RKO (cell line): ENCODE measurements at regions not wholly inside any gene's neighbourhood (a gene's known extent, or its start where the extent isn't known, plus 50 kb on each side); places are given as distances from the start of the nearest gene placed in this dataset.

Experiments used
- DNase-seq: peaks from one replicate; pipeline ENCODE4 v3.0.0-alpha.2; 2016; ENCODE audit warnings: low spot score

- no peak for DNase-seq
Measured at GRCh38 chr20:4600308-4601014, 85.8 kb upstream of the PRNP start.

DNA sequence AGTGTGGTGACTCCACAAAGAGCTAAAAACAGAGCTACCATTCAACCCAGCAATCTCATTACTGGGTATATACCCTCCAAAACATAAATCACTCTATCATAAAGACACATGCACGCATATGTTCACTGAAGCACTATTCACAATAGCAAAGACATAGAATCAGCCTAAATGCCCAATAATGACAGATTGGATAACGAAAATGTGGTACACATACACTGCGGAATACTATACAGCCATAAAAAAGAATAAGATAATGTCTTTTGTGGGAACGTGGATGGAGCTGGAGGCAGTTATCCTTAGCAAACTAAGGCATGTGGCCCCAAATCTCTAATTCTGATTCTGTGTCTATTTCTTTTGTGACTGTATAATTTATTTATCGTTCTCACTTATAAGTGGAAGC is 89.0 kb upstream of the PRNP start:
- DNase-seq = no peak

- no peak for DNase-seq
Measured at GRCh38 chr20:4593149-4593525, 93.1 kb upstream of the PRNP start.

GRCh38 chr20:4592316-4593148 is 93.7 kb upstream of the PRNP start:
- DNase-seq = no peak

GRCh38 chr20:4591975-4592315 is 94.3 kb upstream of the PRNP start:
- DNase-seq = no peak

DNA sequence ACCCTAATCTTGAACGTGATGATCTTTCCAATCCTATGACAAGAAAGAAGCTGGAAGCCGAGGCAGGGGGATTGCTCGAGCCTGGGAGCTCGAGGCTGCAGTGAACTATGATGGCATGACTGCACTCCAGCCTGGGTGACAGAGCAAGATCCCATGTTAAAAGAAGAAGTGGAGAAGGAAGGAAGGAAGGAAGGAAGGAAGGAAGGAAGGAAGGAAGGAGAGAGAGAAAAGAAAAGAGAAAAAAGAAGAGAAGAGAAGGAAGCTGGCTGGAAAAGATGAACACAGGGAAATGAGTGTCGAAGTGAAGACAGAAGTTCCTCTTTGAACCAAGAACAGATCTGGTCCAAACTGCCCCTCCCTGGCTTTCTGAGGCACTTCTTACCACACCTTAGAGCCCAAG is 100.5 kb upstream of the PRNP start:
- DNase-seq = no peak

DNA sequence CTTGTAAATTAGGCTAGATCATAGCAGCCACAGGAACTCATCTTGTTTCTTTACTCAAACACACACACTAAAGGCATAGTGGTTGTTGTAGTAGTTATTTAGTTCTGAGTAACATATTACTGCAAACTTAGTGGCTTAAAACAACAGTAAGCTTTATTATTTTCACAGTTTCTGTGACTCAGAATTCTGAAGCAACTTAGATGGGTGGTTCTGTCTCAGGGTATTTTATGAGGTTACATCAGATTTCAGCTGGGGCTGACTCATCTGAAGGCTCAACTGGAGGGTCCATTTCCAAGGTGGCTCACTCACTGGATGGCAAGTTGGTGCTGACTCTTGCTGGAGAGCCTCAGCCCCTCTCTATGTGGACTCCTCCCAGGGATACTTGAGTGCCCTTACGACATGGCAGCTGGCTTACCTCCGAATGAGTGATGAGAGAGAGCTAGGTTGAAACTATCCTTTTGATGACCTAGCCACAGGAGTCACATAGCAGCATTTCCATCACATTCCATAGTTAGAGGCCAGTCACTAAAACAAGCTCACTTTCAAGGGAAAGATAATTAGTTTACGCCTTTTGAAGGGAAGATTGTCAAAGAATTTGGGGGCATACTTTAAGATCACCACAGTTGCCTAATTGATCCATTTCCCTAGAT is 101.0 kb upstream of the PRNP start:
- DNase-seq = peak; percentile 49

GRCh38 chr20:4584510-4584909 is 101.7 kb upstream of the PRNP start:
- DNase-seq = no peak

- DNase-seq = no peak
Measured at GRCh38 chr20:4581838-4582237, 104.4 kb upstream of the PRNP start.

DNA sequence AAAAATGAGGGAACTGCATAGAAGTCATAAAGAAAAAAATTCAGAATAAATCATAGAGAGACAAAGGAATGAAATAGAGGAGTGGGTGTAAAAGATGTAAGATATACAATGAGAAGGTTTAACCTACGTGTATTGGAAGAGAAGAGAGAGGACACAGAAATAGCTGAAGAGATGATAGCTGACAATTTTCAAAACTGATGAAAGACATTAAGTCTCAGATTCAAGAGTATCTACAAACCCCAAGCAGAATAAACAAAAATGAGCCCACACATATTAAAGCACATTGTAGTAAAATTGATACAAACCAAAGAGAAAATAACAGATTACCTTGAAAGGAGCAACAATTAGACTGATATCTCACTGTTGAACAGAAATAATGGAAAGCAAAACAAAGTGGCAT is 107.9 kb upstream of the PRNP start:
- DNase-seq = no peak

- DNase-seq = no peak
Measured at GRCh38 chr20:4574356-4574690, 111.9 kb upstream of the PRNP start.

GRCh38 chr20:4573564-4574355 is 112.5 kb upstream of the PRNP start:
- no peak for DNase-seq

- DNase-seq = no peak
Measured at GRCh38 chr20:4571759-4572531, 114.3 kb upstream of the PRNP start.

DNA sequence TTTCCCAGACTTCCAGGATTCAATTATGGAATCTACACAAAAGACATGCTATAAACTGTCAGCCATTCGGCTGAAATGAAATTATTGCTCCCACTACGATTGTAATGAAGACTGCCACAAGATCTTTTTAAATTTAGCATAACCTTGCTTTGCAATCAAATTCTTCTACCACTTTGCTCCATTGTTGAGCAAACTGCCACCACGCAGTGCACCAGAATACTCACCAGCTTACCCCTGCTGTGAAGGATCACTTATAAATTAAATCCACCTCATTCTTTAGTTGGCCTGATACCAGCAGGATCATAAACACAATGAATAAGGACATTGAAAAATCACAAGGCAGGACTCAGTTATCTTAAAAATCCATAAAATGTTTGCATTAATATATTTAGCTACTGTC is 116.4 kb upstream of the PRNP start:
- DNase-seq = no peak

- no peak for DNase-seq
Measured at GRCh38 chr20:4569092-4569491, 117.2 kb upstream of the PRNP start.

DNA sequence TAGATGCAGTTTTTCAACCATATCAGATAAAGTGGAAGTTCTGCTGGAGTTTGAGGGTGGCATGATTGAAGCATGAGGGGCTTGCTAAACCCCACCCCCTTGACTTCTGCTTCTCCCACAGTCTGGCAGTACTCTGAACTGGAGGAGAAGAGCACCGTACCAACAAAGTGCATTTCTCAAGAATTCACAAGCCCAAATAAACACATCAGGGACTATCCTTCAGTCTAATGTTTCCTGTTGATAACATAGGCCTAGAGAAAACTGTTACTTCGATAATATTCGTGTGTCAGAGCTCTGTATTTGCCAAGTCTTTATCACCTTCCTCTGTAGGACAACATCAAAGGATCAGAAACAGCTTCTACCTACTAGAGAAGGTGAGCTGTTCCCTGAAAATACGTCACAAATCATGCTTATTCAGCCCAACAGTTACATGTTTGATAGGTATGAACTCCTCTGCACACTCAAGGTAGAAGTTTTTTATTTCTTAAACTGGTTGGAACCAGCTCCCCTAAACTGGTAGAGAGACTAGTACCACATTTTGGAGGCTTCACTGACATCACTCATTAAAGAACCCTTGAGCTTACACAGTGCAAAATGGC is 117.8 kb upstream of the PRNP start:
- DNase-seq = no peak

GRCh38 chr20:4567170-4567569 is 119.1 kb upstream of the PRNP start:
- no peak for DNase-seq

GRCh38 chr20:4563534-4563933 is 122.7 kb upstream of the PRNP start:
- peak; percentile 86 for DNase-seq

DNA sequence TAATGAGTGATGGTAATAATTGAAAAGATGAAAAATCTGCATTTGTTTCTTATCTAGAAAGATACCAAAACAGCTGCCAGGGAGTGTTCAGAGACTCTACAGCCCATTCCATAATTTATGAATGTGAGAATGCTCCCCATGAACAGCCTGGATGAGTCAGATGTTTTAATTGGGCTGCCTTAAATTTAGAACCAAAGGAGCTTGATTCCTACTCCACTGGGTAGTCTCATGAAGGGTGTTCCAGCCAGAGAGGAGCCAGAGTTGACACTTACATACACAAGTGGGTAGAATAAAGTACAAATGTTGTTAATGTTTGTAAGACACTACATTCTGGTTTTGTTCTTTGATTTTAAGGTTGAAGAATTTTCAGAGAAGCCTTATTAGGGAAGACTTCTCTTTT is 123.2 kb upstream of the PRNP start:
- DNase-seq = no peak

- DNase-seq = no peak
Measured at GRCh38 chr20:4560667-4561066, 125.6 kb upstream of the PRNP start.

DNA sequence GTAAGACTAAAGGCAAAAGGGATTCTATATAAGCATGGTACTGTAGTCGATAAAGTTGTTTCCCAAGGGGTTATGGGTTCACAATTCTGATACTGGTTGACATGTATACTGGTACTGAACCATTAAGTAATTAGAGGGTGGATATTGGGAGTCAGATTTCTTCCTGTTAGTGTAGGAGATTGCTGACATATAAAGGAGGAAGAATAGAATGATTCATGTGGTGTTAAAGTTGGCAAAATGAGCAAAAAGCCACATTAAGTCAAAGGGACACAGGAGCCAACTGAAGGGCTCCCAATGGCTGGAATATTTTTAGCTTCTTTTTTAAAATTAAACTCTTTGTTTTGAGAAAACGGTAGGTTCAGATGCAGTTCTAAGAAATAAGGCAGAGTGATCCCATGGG is 126.3 kb upstream of the PRNP start:
- no peak for DNase-seq
